ENCODE measurements at regions not wholly inside any gene's neighbourhood (a gene's known extent, or its start where the extent isn't known, plus 50 kb on each side); places are given as distances from the start of the nearest gene placed in this dataset.
A peak's percentile ranks its signal among the peaks of the same experiment; 100 is the strongest.
"Not testable (repeated sequence)": the region's sequence is repeated elsewhere in the genome, so short reads cannot be mapped to it uniquely, and the experiment has no call there.

DNA sequence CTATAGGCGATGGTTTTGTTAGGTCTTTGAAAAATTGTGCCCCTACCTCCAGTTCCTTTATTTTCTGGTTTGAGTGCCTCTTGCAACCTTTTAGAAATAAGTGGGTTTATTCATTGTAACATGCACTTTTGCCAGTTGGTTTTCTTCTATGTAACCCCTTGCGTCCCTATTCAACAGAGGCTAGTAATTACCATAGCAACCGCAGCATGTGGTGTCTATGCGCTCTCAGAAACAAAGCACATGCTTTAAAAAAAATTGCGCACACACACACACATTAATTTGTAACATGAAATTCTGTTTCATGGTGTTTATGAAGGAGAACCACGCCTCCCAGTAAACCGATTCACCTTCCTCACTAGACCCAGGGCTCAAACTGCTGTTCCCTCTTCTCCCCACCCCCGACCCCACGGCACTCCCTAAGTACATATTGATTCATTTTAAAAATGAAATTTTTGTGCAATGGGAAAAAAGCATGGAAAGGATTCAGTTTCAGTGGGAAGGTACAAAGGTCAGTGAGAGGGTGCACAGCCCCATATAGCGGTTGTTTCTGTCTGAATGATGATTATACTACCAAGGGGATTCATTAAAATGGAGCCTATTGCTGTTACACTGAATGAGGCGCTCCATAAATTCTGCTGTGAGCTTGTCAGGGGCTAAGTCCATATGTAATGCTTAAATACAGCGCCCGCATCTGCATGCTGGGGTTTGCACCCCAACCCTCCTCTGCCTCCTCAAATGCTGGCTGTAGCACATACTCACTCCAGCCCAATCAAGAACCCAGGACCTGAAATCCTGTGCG is 206.9 kb downstream of the ICOS start:
- DNase-seq (ENCODE audit: low spot score) = no peak

DNA sequence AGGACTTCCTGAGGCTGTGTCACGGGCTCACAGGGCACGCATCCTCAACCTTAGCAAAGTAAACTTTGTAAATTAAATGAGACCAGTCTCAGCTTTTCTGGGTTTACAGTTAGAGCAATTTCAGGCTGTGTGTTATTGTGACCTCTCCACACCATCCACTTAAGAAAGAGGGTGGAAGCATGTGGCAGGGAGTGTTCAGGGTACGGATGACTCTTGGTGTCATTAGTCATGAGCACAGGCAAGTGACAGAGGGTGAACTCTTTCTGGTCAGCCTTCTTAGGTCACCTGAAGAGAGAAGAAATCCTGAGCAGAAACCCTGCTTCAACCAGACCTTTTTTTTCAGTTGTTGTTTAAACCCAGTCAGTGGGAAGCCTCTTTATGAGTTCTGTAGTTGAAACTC is 207.9 kb downstream of the ICOS start:
- no peak for DNase-seq (ENCODE audit: low spot score)

DNA sequence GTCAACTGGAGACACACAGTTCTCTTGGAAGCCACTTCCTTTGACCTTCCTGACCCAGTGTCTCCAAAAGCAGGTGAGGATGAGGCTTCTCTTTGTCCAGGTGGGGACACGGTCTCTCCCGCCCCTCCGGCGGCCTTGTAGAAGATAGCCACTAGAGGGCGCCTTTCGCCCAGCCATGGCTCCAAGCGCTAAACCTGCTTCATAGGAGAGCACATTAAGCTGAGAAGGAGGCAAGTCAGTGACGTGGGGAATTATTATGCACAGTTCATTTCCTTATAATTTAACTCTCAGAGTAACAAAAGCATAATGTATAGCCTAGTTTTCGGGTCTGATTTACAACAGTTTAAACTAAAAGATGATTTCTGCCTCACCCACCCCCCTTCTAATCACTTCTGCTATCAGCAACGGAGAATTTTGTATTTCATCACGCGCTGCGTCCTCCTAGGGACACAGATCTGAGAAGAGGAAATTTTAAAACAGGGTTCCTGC is 208.7 kb downstream of the ICOS start:
- peak; percentile 87 for DNase-seq (ENCODE audit: low spot score)

DNA sequence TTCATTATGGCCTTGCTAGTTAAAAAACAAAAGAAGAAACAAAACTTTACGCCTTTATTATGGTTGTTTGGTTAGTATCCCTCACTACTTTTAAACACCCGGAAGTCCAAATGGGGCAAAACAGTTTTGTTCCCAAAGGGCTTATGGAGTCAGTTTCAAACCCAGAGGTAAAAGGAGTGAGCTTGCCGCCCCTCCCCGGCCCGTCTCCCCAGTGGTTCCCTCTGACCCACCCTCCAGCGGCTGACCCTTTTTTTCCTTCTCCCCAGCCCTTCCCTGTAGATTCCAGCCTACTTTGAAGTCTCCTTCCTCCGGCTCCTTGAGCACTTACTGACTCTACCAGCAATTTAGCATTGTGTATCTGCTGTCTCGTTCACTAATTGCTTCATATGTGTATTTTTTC is 209.2 kb downstream of the ICOS start:
- DNase-seq (ENCODE audit: low spot score) = no peak

DNA sequence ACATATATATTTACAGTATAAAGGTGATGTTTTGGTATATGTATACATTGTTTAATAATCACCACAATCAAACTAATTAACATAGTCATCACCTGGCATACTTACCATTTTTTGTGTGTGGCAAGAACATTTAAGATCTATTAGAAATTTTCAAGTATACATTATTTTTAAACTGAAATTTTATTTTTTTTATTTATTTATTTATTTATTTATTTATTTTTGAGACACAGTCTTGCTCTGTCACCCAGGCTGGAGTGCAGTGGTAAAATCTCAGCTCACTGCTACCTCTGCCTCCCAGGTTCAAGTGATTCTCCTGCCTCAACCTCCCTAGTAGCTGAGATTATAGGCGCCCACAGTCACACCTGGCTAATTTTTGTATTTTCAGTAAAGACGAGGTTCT is 210.5 kb downstream of the ICOS start:
- not testable (repeated sequence) for DNase-seq (ENCODE audit: low spot score)

DNA sequence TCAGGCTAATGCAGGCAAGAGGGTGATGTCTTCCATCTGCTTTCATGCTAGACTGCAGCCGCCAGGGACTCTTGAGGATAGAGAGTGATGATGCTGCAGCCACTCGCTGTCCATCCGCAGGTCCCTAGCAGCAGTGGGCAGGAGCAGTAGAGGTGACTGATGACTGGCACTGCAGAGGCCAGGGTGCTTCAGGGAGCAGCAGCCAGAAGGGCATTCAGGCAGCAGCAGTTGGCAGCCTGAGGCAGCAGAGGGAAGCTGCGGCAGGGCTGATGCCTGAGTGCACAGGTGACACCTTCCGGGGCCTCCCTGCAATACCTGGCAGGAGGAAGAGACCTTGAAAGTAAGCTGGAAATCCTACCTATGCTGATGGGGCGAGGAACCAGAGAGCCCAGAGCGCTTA is 214.2 kb downstream of the ICOS start:
- DNase-seq (ENCODE audit: low spot score) = no peak

DNA sequence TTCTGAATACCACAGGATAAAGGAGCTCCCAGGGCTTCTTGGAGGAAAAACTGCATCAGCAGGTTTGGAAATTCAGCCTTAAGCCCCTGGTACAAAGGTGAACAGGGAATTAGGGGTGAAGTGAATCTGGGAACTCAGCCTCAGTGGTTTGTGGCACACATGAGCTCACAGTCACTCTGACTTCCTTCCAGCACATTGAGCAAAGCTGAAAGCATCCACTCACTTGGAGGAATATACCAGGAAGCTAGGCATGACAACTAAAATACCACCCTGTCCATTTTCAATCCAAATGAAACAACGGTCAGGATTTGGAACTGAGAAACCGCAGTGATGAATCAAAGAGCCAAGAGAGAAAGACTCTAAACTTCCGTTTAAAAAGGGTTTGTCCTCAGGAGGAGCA is 216.1 kb downstream of the ICOS start:
- no peak for DNase-seq (ENCODE audit: low spot score)

DNA sequence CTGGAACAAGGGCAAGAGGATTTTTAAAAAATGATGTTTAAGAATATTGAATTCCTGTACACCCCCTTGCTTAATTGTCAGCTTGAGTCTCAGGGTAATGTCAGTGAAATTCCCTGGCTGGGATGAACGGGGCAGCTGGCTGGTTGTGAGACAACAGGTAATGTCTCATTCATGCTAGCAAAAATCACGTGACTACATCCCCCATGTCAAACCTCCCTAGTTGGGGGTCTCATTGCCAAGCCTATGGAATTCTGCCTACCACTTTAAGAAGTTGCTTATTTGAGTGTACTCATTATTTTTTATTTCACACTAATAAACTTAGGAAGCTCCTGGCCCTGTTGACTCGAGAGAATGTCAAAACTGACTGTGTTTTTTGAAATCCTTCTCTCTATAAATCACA is 218.3 kb downstream of the ICOS start:
- no peak for DNase-seq (ENCODE audit: low spot score)

DNA sequence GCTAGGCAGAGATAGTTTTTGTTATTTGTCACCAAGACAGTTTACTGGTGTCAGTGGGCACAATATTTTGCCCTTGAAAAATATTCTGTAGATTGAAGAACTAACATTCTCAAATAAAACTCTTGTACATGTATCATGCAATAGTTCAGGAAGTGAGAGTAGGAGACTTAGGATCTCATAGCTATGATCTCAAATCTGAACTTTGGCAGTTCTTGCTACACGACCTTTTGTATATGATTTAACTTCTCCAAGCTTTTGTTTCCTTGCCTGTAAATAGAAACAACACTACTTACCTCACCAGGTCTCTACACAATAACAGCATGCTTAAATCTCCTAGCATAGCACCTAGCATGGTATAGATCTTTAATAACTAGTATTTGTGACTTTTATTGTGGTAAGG is 219.9 kb downstream of the ICOS start:
- no peak for DNase-seq (ENCODE audit: low spot score)

DNA sequence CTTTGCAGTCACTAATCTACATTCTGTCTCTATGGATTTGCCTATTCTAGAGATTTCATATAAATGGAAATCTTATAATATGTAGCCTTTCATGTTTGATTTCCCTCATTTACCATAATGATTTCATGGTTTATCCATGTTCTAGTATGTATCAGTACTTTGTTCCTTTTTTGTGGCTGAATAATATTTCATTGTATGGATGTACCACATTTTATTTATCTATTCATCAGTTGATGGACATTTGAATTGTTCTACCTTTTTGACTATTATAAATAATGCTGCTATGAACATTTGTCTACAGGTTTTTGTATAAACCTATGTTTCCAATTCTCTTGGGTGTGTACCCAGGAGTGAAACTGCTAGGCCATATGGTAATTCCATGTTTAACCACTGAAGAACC is 221.1 kb downstream of the ICOS start:
- no peak for DNase-seq (ENCODE audit: low spot score)

DNA sequence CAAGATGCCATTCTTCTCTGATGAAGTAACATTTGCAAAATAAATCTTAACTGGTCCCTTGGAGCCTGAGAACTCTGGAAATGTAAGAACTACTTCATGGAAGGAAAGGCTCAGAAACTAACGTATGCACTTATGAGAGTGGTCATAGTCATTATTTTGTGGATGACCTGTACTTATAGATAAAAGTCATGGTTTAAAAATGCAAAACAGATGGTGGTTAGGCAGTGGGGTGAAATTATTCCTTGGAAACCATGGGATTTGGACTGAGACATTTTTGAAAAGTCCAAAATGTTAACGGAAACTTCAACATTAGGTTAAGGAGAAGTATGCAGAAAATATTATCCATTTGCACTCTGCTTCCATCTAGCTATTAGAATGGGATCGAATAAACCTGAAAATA is 223.0 kb downstream of the ICOS start:
- DNase-seq (ENCODE audit: low spot score) = no peak

DNA sequence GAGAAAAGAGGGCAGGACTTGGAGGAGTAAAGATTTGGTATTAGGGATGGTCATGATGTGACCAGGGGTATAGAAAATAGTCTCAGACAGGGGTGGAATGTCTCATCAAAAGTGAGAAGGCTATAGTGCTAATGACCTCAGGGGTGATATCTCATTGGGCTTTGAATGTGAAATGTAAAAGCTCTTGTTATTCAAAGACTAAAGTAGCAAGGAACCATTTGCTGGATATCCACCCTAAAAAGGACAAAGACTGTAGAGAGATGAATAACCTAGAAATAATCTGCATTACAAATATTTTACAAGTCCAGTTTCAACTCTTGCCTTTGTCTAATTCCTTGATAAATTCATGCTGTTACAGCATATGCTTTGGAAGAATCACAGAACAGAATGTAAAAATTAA is 224.4 kb downstream of the ICOS start:
- no peak for DNase-seq (ENCODE audit: low spot score)

DNA sequence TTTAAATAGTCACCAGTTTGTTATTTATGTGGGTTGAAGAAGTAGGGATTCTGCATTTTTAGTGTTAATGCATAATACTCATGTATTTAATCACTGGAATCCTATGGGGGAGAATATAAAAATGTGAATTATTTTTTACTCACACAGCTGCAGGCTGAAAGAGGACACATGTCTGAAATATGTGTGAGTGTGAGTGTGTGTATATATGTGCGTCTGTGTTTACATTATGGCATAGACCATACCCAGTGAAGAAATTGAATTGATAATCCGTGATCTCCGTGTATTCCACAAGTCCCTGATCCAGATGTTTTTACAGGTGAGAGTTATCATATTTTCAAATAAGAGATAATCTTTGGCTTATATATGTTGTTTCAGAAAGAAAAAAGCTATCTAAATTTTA is 225.3 kb downstream of the ICOS start:
- DNase-seq (ENCODE audit: low spot score) = no peak

DNA sequence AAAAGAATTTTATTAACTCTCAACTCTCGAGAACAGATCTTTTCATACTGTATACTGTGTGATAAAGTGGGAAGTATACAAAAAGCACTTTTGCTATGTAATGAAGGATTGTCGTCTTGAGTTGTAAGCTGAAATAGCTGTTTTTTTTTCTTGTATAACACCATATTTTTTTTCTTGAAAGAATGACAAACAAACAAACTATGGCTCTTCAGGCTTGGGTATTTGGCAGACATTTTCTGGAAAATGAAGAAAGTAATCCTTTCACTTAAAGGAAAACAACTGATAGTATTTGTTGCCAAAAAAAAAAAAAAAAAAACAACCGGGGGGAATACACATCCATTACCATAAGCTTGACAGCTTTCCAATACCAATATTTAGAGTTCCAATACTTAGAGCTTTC is 230.4 kb downstream of the ICOS start:
- no peak for DNase-seq (ENCODE audit: low spot score)

DNA sequence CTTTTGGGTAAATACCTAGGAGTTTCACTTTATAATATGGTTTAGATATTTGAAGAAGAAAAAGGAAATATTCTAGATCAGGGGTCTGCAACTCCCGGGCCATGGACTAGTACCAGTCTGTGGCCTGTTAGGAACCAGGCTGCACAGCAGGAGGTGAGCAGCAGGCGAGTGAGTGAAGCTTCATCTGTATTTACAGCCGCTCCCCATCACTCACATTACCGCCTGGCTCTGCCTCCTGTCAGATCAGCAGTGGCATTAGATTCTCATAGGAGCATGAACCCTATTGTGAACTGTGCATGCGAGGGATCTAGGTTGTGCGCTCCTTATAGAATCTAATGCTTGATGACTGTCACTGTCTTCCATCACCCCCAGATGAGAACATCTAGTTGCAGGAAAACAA is 231.1 kb downstream of the ICOS start:
- not testable (repeated sequence) for DNase-seq (ENCODE audit: low spot score)

DNA sequence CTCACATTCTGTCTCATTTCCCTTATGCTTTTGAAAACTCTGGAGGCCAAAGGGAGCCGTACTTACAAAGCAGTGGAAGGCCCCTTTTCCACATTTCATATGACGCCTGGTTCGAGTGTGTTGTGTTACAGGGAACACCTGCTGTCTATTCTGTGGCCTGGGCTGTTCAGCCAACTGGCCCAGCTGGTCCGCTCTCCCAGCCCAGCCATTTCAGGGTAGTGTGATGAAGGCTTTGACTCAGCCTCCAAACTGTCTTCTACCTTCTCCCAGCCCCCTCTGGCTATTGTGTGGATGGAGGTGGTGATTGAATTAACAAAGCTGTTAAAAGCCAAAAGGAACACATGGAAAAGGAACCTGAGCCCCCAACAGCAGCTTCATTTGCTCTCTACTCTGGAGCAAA is 233.8 kb downstream of the ICOS start:
- DNase-seq (ENCODE audit: low spot score) = no peak

DNA sequence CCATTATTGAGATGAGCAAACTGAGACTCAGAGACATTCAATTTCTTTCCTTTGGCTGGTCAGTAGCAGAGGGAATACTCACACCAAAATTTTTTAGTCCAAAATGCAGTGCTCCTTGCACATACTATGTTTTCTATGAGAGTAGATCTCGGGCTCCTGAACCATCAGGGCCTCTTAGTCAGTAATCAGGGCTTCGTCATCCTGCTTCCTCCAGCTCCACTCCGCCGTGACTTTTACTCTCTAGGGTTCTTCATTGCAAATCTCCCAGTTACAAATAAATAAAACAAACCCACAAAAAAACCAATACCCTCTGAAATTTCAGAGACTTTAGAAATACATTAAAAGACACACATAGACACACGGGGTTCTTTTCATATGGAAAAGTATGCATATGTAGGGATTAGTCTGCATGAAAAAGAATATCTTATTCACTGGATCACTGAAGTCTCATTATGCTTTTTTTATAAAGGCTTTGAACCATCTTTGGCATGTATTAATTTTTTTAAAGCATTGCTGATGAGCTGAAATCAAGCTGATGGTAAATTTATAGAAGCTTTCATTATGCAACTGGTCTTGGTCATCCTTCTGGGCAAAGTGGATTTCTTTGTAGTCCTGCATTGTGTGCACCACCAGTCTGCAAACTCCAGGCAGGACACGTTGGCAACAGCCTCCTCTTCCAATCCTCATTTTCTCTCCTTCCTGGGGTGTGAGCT is 235.0 kb downstream of the ICOS start:
- DNase-seq (ENCODE audit: low spot score) = no peak

DNA sequence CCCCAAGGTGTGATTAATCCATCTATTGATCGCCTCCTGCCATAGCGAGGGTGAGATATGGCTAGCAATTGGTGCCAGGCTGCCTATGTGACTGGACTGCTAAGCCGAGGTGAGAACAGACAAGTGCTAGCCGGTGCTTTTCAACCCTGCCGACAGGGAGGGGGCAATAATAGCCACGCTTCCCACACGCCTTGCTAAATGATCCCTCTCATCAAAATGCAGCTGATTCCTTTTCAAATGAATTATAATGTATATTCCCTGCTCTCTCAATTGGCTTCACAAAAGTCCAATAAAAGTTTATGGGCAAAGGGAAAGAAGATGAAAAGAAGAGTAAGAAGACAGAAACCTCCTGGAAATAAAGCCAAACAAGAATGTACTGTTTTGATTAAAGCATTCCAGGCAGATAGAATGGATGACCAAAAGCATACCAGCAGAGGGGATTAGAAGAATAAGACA is 235.6 kb downstream of the ICOS start:
- DNase-seq (ENCODE audit: low spot score) = no peak

DNA sequence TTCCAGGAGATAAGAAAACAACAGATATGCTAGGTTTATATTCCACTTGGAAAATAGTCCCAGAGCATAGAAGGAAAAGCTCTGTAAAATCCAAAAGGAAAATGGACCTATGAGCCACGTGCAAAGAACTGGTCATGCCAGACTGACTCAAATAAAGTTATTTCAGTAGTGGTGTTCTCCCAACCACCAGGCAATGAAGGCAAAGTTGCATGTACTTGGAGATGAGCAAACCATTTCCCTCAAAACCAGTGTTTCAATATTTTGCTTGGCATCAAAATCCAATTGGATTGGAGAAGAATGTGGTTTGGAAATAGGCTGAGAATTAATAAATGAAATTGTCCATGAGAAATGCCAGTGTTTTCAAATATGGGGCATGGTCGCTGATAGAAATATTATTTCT is 237.5 kb downstream of the ICOS start:
- DNase-seq (ENCODE audit: low spot score) = no peak

DNA sequence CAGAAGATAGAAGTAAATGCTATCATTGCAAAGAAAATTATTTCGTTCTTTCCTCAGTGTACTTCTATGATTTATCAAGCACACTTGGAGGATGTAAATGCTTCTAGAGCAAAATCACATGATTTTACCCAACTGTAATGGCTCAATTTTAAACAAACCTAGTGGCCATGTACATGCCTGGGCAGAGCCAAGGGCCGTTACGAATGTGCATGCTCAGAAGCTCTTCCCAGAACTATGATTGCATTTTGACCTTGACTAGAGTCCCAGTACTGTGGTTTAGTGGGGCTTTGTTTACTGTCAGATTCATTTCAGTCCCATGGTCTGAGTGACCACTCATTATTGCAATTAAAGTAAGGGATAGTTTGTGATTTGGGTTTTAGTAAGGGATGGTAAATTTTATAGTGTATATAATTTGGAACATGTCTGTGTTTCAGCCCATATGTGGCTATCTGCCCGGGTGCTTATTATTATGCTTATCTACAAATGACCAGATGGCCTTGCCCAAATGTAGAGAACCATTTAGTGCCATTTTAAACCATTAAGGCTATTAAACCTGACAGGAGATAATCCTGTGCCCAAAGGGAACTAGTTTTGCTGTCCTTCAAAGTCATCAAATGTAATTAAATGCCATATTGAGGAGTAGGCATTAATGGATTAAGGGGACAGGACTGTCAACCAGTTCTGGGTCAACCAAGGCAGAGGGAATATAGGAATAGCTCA is 239.1 kb downstream of the ICOS start:
- DNase-seq (ENCODE audit: low spot score) = no peak

DNA sequence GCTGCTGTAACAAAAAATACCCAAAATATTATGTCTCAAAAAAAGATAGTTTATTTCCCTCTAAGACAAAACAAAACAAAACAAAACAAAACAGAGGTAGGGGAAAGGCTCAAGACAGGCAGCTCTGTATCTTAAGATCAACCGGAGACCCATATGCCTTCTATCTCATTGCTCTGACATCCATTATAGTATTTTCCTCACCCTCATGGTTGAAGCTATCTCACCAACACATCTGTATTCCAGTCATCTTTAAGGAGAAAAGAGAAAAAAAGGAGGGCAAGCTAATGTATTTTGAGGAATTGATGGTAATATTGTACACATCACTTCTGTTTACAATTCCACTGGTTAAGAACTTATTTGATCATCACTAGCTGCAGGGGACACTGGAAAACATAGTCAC is 239.7 kb downstream of the ICOS start:
- no peak for DNase-seq (ENCODE audit: low spot score)

DNA sequence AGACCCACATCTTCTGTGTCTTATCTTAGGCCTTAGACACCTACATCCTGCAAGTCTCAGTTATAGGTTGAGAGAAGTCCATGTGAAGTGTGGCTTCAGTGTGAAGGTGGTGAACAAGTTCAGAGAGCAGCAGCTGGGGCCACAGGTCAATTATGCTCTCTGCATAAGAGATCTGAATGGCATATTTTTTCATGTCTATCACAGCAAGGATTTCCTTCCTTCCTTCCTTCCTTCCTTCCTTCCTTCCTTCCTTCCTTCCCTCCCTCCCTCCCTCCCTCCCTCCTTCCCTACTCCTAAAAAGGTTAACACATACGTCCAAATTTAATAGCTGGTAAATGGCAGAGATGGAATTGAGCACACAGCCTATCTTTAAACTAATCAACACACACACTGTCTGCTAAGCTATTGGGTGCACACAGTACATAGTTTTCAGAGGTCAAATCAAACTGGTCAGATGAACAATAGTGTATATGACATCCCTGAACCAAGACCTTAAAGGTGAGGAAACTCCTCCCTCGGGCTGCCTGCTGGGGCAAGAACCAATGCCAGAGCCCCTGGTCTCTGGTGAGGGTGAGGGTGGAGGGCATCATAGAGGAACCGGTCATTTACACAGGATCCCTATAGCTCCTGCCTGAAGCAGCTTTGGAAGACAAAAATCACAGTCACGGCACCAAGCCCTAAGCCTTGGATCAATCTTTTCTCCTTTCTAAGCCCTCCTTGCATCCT is 240.9 kb downstream of the ICOS start:
- DNase-seq (ENCODE audit: low spot score) = no peak

All from activated CD4-positive, alpha-beta T cell treated with anti-CD3 and anti-CD28 coated beads, Interleukin-2, Interleukin-4, amounts not matched to agents 100 ng/mL and 50 ng/mL, durations not matched to agents 16 hours and 8 hours (primary cell).